Stimulated activated memory B cell treated with anti-CD40 and anti-IgM and Interleukin-4, amounts not matched to agents 10 μg/mL and 1 μg/mL and 100 μg/mL, for 72 hours (primary cell): ENCODE measurements at regions not wholly inside any gene's neighbourhood (a gene's known extent, or its start where the extent isn't known, plus 50 kb on each side); places are given as distances from the start of the nearest gene placed in this dataset.
A peak's percentile ranks its signal among the peaks of the same experiment; 100 is the strongest.

Experiments used
- ATAC-seq: fragments of 150-1000 bp; cut with Tn5 transposase; 2 replicates; pipeline ENCODE4 v1.10.0; 2021
- H3K27ac Mint-ChIP-seq: one replicate; pipeline ENCODE4 v1.8.0; 2022; ENCODE audit warnings: mild to moderate bottlenecking, mixed read lengths
- H3K27me3 Mint-ChIP-seq: one replicate; pipeline ENCODE4 v1.8.0; 2022; ENCODE audit warnings: mixed read lengths
- H3K36me3 Mint-ChIP-seq: one replicate; pipeline ENCODE4 v1.8.0; 2022; ENCODE audit warnings: mixed read lengths
- H3K4me1 Mint-ChIP-seq: one replicate; pipeline ENCODE4 v1.8.0; 2022; ENCODE audit warnings: mixed read lengths
- H3K4me3 Mint-ChIP-seq: one replicate; pipeline ENCODE4 v1.8.0; 2022; ENCODE audit warnings: mild to moderate bottlenecking, moderate library complexity, mixed read lengths
- H3K9me3 Mint-ChIP-seq: one replicate; pipeline ENCODE4 v1.8.0; 2022; ENCODE audit warnings: mixed read lengths

DNA sequence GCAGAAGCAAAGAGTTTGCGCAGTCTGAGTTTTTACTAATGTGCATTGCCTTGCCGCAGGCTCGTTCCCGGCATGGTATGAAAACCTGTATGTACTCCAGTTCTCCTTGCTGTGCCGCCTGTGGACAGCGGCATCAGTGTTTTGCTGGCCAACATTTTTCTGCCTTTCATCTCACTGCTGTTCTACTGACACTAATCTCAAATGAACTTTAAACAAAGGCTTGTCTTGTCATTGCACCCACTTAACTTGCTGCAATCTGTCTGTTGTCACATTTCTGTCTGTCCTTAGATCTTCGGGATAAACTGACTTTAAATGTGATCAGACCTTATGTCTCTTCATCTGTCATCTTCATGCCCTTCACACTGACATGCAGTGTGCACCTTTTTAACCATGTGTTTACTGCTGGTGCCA is 71.7 kb upstream of the ZNRF2 start:
- H3K27ac Mint-ChIP-seq = no peak overlapping the region
- peaks cover 36% of the 10 kb centered on the region for H3K4me1 Mint-ChIP-seq
- no peaks in the 10 kb centered on the region for H3K27me3 Mint-ChIP-seq
- H3K4me3 Mint-ChIP-seq = no peak overlapping the region
- H3K9me3 Mint-ChIP-seq = no peaks in the 10 kb centered on the region
- no peaks in the 10 kb centered on the region for H3K36me3 Mint-ChIP-seq
- no peak for ATAC-seq

DNA sequence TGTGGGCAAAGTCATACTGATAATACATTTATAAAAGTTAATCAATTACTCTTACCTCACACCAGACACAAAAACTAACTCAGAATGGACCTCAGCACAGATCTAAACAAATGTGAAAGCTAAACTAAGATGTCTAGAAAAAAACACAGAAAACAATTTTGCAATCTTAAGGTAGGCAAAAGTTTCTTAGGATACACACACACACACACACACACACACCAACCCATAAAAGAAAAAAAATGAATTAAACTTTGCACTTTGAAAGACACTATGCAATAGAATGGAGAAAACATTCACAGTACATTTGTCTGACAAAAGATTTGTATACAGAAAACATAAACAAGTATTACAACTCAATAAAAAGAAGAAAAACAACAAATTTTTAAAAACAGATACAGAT is 70.8 kb upstream of the ZNRF2 start:
- no peaks in the 10 kb centered on the region for H3K36me3 Mint-ChIP-seq
- H3K27ac Mint-ChIP-seq = no peak overlapping the region
- ATAC-seq = no peak
- H3K4me3 Mint-ChIP-seq = no peak overlapping the region
- no peaks in the 10 kb centered on the region for H3K27me3 Mint-ChIP-seq
- no peaks in the 10 kb centered on the region for H3K9me3 Mint-ChIP-seq
- H3K4me1 Mint-ChIP-seq = peaks cover 36% of the 10 kb centered on the region

DNA sequence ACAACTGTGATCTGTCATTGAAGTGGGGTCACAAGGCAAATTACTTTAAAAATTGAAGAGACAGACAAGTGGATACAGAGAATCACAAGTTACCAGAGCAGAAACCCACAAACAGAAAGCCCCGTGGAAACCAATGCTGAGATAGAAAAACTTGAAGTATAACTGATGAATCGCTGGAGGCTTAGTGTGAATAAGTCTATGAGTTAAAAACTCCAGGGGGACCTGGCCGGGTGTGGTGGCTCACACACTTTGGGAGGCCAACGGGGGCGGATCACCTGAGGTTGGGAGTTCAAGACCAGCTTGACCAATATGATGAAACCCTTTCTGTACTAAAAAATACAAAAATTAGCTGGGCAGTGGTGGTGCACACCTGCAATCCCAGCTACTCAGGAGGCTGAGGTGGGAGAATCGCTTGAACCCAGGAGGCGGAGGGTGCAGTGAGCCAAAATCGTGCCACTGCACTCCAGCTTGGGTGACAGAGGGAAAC is 69.7 kb upstream of the ZNRF2 start:
- Mint-ChIP-seq H3K4me1 (peaks cover 36% of the 10 kb centered on the region), H3K9me3 (peaks cover 3% of the 10 kb centered on the region), H3K27ac (peak overlapping the region; percentile 46), H3K36me3 (peaks cover 5% of the 10 kb centered on the region), H3K4me3 (no peak overlapping the region), H3K27me3 (no peaks in the 10 kb centered on the region)
- no peak for ATAC-seq

DNA sequence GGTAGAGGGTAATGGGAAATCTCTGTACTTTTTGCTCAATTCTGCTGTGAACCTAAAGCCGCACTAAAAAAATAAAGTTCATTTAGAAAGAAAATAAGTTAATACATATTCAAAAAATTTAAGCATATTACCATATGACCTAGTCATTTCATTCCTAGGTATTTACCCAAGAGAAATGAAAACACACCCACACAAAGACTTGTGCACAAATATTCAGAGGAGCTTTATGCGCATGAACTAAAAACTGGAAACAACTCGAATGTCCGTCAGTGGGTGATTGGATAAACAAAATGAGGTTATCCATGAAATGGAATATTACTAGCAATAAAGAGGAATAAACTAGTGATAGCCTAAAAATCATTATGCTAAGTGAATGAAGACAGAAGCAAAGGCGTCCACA is 62.6 kb upstream of the ZNRF2 start:
- H3K27me3 Mint-ChIP-seq = no peaks in the 10 kb centered on the region
- H3K9me3 Mint-ChIP-seq = peaks cover 8% of the 10 kb centered on the region
- no peak for ATAC-seq
- peaks cover 5% of the 10 kb centered on the region for H3K36me3 Mint-ChIP-seq
- peaks cover 27% of the 10 kb centered on the region for H3K4me1 Mint-ChIP-seq
- H3K4me3 Mint-ChIP-seq = no peak overlapping the region
- no peak overlapping the region for H3K27ac Mint-ChIP-seq

DNA sequence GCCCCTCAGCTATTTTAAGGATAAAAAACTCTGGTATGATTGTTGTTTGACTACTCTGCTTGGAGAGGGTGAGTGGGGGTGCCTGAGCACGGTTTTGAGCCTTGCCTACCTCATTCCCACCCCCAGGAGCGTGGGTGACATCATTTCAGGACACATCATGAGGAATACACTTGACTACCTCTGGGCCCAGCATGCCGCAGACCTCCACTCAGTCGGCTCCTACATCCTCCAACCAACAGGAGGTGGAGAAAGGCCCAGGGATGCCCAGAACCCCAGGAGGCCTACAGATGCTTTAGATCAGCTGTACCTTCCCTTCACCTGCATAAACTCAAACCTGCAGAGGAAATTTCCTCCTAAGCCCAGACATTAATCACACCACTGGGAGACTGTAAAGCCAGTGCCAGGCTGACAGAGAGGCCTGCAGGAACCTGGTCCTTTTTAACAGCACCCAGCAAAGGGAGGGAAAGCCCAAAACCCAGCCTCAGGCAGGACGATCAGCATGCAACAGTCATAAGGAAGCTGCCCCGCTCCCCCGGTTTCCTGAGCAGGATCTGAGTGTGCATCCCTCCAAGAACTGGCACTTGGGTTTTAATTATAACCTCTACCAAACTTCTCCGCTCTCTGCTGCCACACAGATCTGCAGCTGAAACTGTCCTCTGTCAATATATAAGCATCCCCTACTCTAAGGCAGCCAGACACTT is 61.7 kb upstream of the ZNRF2 start:
- Mint-ChIP-seq H3K36me3 (peaks cover 5% of the 10 kb centered on the region), H3K9me3 (peaks cover 8% of the 10 kb centered on the region), H3K4me3 (no peak overlapping the region), H3K4me1 (peaks cover 32% of the 10 kb centered on the region), H3K27me3 (no peaks in the 10 kb centered on the region), H3K27ac (no peak overlapping the region)
- ATAC-seq = no peak

DNA sequence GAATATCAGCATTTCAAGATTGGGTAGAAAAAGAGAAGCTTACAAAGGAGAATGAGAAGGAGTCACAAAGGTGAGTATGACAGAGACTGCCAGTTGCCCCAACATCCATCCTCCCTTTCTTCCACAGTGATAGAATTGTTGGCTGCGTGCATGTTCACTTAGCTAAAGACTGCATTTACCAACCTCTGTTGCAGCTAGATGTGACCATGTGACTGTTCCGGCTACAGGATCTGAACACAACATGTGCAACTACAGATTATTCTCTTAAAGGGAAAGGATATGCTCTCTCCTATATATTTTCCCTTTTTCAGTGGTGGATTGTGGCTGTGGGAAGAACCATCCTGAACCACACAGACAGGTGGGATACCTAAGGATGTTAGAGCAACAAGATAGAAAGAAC is 60.5 kb upstream of the ZNRF2 start:
- peaks cover 32% of the 10 kb centered on the region for H3K4me1 Mint-ChIP-seq
- no peak overlapping the region for H3K4me3 Mint-ChIP-seq

DNA sequence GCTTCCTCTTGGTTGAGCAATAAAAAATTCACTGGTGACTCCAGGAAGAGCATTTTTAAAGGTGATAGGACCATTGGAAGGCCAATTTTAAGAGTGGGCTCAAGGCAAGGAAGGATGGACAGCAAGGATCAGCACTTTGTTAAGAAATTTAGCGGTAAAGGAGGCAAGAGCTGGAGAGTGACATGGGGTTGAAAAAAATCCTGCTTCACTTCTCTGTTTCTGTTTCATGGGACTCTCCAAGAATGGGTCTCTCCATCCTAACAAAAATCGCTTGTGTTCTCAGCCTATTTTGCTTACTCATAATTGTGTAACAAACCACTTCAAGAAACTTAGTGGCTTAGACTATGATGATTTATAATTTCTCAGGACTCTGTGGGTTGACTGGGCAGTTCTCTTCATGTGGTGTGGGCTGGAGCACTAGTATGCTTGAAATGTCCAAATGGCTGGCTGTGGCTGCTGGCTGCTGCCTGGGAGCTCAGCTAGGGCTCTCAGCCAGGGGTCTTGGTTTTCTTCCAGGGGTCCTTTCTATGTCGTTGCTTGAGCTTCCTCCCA is 59.8 kb upstream of the ZNRF2 start:
- no peaks in the 10 kb centered on the region for H3K36me3 Mint-ChIP-seq
- H3K27me3 Mint-ChIP-seq = no peaks in the 10 kb centered on the region
- peak overlapping the region; percentile 75 for H3K27ac Mint-ChIP-seq
- no peak overlapping the region for H3K4me3 Mint-ChIP-seq
- H3K4me1 Mint-ChIP-seq = peaks cover 32% of the 10 kb centered on the region
- H3K9me3 Mint-ChIP-seq = peaks cover 6% of the 10 kb centered on the region
- no peak for ATAC-seq

More for the DNA sequence above, 60.5 kb upstream of the ZNRF2 start:
- Mint-ChIP-seq H3K27ac (peak overlapping the region; percentile 75), H3K27me3 (no peaks in the 10 kb centered on the region), H3K9me3 (peaks cover 8% of the 10 kb centered on the region), H3K36me3 (peaks cover 5% of the 10 kb centered on the region)
- ATAC-seq = no peak

DNA sequence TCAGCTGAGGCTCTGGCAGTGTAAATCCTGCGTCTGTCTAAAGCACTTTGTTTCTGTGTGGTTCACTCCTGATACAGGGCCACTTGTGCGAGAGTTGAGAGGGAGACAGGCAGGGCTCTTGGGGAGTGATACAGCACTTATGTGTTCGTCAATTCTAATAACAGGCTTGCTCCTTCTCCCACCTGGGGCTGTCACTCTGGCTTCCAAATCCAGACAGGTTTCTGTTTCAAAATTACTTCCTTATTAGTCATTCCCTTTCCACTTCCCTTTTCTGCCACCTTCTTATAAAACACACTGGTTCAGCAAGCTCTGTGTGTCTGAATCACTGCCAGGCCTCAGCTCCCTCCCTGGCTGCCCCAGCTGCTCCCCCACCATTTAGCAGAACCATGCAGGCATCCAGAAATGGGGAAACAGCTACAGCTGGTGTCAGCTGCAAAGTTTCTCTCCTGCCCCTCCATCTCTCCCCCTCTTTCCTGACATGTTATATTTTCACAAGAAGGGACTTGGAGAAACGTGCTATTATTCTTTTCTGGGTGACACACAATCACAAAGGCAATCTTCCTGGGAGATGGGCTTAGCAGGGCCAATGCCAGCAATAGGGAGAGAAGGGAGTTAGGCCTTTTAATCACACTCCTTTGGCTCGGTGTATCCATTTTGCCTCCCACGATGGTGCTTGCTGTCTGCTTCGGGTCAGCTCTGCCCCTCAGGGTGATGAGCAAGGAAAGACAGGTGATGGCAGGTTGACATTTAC is 58.4 kb upstream of the ZNRF2 start:
- Mint-ChIP-seq H3K27me3 (no peaks in the 10 kb centered on the region), H3K9me3 (peaks cover 3% of the 10 kb centered on the region), H3K4me3 (peak overlapping the region; percentile 22), H3K27ac (peak overlapping the region; percentile 75), H3K4me1 (peaks cover 32% of the 10 kb centered on the region), H3K36me3 (no peaks in the 10 kb centered on the region)
- peak; percentile 98 for ATAC-seq

DNA sequence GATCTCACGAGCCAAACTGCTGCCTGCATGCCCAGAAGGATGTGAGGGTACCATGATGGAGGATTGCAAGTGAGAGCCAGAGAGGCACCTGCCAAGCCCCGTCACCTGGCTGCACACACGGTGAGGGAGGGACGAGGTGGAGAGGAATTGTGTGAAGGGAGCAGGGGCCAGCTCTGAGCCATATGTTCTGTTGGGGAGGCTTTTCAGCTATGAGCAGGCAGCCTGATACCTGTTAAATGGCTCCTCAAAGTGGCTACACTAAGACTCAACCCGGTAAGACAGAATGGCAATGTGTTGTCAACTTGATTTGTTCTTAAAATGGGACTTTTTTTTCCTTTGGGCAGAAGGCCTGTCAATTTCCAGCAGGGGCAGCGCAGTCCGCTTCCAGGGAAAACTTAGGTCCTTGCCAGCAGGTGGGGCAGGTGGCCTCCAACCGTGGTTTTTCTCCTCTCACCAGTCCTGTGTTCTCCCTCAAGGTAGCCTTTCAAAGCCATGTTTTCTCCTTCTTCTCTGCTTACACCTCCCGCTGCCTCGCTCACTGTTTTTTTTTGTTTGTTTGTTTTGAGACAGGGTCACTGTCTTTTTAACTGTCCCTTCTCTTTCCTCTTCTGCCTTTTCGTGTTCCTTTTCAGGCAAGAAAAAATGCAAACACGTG is 57.7 kb upstream of the ZNRF2 start:
- no peak for ATAC-seq
- Mint-ChIP-seq H3K27ac (peak overlapping the region; percentile 75), H3K27me3 (no peaks in the 10 kb centered on the region), H3K9me3 (peaks cover 3% of the 10 kb centered on the region), H3K36me3 (no peaks in the 10 kb centered on the region), H3K4me1 (peaks cover 32% of the 10 kb centered on the region), H3K4me3 (no peak overlapping the region)

DNA sequence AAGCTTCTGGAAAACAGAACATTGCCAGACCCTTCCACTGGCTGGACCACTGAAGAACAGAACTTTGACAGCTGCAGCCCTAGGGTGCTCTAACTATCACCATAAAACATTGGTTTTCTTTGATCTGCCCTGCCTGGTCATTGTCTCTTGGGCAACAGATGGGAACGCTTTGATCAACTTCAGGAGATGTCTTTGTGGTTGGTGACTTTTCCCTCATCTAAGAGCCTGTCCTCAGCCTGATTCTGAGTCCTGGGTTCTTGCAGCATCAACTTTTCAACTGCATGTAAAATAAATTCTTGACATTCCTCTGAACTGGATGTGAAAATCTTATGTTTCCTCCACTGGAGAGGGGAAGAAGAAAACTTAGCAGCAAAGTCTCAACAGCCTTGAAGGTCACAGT is 53.1 kb upstream of the ZNRF2 start:
- Mint-ChIP-seq H3K4me1 (peaks cover 10% of the 10 kb centered on the region), H3K27me3 (no peaks in the 10 kb centered on the region), H3K27ac (no peak overlapping the region), H3K9me3 (no peaks in the 10 kb centered on the region), H3K36me3 (no peaks in the 10 kb centered on the region), H3K4me3 (no peak overlapping the region)
- ATAC-seq = no peak

DNA sequence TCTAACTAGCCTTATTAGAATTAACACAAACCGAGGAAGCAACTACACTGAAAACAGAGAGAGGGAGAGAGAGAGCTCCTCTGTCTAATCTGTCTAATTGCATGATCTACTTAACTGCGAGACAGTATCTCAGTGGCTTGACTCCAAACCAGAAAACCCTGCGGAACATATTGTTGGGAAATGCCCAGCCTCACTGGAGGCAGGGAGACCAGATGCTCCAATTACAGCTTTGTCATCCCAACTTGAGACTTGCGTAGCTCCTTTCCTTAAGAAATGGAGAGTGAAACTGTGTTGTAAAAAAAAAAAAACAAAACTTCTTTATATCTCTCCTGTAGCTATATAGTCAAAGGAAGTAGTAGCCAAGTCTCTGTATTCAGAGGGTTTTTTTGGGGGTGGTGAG is 52.0 kb upstream of the ZNRF2 start:
- Mint-ChIP-seq H3K4me1 (peaks cover 4% of the 10 kb centered on the region), H3K4me3 (no peak overlapping the region), H3K9me3 (no peaks in the 10 kb centered on the region), H3K27me3 (no peaks in the 10 kb centered on the region), H3K27ac (no peak overlapping the region), H3K36me3 (no peaks in the 10 kb centered on the region)
- no peak for ATAC-seq
